EL (cell line): ENCODE measurements at regions not wholly inside any gene's neighbourhood (a gene's known extent, or its start where the extent isn't known, plus 50 kb on each side); places are given as distances from the start of the nearest gene placed in this dataset.

ENCODE experiments used
- DNase-seq: peaks from one replicate; pipeline ENCODE4 v3.0.0-alpha.2; 2016

DNA sequence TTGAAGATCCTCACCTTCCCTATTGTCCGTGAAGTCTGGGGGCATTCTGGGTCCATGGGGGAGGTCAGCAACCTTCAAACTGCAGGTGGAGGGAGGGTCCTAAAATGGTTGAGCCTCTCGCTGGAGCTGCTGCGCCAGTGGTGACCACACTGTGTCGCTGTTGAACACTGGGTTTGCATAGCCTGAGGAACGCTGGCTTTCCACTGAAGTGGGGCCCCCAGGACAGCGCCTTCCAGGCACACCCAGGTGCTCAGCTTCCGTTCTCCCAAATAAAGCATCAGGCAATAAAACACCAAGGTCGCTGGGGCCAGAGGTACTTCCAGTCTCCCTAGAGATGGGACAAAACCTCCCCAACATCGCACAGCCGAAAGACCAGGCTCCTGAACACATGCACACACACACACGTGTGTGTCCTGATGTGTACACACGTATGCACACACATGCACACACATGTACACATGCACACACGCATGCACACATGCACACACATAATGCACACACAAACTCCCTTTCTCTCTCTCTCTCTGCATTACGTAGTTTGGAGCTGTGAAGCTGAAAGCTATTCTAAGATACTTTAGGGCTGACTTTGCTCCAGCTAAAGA lies 120.6 kb downstream of the IRF8 start:
- no peak for DNase-seq

DNA sequence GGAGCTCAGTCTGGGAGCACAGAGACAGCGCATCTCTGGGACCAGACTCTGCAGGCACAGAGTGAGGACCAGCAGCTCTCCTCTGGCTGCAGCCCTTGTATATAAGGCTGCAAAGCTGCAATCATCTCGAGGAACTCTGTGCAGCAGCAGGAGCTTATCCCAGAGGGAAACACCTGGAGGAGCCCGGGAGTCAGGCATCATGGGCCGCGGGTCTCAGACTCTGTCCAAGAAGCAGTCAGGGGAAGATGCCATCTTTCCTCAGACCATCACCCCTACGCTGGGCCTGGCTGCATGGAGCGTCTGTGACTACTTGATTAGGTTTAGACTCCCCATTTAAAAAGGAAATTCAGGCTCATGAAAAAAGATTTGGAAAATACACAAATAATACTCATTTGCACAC lies 122.0 kb downstream of the IRF8 start:
- no peak for DNase-seq

DNA sequence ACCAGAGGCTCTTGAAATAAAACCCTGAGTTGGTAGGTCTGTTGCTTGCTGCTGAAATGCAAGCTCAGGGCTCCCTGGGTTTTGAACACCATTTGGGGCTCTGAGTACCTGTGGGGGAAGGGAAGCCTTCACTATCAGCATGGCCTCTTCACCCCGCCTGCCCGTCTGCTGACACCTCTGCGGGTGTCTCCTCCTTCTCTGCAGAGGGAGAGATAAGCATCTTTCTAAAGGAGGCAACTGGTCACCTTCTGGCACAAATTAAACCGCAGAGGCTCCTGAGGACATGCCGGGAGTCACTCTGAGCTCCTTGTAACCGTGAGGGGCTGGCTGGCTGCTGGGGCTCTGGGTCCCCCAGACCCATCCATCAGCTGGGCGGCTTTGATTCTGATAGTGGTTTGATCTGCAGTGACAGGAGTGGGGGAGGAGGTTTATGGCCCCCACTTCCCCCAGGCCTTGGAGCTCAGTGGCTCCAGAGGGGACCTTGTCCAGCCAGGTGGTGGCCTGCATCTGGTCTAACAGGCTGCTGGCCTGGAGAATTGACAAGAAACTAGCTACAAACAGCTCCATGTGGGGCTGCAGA lies 123.5 kb downstream of the IRF8 start:
- DNase-seq: no peak

DNA sequence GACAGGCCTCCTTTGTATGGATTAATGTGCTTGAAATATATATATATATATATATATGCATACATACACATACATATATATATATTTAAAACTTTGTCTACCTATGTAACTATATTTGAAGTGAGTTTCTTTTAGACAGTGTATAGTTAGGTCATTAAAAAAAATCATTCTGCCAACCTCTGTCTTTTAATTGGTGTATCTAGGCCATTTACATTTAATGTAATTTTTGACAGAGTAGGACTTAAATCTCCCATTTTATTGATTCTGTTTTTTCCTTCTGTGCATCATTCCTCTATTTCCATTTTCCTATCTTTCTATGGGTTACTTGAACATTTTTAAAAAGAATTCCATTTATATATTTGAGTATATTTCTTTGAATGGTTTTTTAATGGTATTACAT lies 125.2 kb downstream of the IRF8 start:
- no peak for DNase-seq

DNA sequence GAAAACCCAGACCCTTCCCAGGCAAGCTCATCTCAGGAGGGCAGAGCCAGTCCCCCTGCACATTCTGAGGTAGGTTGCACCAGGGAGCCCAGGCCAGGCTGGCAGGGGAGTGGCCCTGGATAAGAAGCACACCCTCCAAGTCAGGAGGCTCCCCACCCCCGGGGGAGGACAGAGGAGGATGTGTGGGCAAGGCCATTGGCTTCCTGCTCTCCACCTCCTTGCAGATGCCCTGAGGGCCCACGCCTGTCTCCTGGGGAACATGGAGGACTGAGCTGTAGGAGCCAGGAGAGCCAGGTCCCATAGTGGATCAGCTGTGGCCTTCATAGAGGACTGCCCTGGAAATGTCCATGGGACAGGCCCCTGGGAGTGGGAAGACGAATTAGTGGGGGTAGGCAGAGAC lies 126.7 kb downstream of the IRF8 start:
- no peak for DNase-seq

DNA sequence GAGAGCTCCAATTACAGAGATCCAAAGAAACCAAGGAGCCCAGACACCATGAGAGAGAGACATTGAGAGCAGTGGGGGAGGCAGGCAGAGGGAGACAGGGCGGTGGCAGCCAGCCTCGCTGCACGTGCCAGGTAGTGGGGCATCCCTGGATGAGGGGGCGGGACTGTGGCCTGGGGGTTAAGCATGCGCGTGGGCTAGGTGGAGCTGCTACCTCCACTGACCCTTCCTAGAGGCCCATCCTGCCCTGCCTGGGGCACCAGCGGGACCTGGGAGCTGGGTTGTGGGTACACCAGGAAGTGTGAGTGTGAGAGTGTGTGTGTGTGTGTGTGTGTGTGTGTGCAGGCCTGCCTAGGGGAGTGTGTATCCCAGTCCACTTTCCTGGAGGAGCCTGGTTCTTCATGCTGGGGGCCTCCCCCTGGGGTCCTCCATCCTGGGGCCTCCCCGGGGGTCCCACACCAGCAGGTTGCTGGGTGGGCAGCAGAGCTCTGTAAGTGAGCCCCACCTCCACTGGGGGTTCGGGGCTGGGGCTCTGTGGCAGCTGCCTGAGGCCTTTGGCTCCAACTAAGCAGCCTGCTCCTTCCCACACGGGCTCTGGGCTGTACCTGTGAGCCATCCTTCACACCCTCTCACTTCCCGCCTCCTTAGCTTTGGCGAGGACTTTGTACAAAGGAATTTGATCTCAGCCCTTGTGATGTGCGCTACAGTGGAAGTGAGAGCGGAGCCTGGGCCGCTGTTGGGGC lies 127.4 kb downstream of the IRF8 start:
- no peak for DNase-seq

DNA sequence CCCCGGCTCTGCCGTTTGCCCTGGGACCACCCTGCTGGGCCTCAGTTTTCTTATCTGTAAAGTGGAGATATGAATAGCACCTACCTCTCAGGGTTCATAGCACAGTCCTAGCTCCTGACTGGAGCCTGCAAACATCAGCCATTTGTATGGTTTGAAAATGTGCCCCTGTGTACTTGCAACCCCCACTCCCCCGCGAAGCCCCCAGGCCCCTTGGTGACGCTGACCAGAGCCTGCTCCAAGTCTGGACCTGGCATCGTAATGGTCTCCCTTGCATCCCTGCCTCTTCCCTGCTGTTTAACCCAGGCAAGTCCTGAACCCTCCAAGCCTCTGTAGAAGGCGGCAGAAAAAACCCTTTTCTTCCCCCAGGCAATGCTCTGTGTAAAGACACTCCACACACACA lies 128.0 kb downstream of the IRF8 start:
- no peak for DNase-seq

DNA sequence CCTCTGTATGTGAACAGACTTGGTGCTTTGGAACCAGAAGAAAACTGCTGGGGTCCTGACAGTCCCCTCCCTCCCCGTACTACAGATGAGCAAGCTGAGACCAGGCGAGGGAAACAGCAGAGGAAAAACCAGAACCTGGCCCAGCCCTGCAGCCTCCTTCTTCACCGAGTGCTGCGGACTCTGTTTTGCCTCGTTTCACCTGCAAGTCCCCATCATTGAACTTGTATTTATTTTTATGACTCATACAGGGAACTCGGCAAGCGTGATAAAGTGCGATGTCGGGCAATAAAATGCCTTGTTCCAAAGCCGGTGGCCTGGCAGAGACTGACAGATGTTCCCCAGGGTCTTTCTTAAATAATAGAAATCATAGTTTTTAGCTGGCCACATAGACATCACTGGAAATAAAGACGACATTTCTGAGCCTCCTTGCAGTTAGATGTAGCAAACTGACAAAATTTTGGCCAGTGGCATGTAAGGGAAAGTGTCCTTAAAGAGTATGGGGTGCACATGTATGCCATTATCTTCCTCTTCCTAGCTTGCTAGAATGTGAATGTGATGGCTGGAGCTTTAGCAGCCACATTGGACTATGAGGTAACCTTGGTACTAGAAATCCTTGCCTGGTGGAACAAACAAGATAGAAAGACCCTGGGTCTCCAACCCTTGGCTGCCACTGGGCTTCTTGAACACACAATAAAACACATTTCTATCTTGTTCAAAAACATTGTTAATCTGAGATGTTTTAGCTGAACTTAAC lies 128.6 kb downstream of the IRF8 start:
- DNase-seq: no peak

DNA sequence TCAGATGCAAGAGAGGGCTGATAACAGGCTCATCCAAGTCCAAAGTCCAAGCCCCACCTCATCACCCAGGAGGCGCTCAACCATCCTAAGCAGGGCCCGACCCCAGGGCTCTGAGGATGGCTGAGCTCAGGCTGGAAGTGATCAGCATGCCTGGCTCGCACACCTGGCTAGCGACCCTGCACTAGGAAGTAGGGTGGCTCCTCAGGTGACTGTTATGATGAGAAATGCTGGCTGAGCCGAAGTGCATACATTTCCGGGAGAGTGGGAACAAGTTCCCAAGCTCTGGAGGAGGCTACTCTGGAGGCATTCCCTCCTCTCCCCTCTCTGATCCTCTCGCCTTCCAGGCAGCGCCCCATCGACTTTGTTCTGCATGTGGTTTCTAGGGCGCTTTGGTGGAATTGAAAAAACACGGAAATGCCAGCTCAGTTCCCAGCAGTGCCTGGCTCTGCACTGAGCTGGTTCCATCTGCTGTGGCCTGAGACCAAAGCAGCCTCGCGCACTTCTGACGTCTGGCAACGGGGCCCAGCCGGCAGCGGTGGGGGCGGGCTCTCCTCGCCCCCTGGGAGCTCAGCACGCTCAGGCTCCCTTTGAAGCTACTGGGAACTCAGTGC lies 130.3 kb downstream of the IRF8 start:
- DNase-seq: peak; percentile 10

DNA sequence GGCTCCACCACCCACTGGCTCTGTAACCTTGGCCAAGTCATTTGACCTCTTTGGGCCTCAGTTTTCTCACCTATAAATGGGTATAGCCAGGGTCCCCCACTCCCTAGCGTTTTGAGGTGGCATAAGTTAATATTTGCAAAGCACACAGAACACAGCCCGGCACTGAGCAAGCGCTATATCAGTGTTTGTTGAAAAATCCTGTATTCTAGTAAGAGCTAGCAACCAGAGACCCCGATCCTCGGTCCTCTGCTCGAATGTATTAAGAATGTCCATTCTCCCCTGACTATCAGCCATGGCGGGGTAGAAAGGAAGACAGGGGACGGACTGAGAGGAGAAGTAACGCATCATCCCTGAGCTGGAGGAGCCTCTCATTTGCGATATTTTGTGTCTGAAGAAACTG lies 131.2 kb downstream of the IRF8 start:
- no peak for DNase-seq

DNA sequence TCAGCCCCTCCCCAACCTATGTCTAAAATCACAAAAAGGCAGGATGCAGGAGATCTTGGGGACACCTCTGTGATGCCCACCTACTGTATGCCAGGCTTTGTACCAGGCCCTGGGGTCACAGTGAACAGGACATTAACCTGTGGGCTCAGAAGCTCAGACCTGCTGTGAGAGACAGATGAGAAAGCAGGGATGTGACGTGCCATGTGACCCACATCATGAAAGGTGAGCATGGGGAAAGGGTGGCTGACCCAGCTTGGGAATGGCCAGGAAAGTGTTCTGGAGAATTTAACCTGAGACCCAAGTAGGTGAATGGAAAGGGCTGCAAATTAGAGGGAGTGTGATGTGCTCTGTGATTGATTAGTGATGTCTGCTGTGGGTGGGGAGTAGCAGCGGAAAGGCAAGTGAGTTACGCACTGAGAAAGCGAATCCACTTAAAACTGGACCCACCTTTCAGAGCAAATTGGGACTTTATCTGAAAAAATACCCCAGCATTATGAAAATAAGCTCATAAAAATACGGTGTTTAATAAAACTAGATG lies 132.2 kb downstream of the IRF8 start:
- DNase-seq: no peak

DNA sequence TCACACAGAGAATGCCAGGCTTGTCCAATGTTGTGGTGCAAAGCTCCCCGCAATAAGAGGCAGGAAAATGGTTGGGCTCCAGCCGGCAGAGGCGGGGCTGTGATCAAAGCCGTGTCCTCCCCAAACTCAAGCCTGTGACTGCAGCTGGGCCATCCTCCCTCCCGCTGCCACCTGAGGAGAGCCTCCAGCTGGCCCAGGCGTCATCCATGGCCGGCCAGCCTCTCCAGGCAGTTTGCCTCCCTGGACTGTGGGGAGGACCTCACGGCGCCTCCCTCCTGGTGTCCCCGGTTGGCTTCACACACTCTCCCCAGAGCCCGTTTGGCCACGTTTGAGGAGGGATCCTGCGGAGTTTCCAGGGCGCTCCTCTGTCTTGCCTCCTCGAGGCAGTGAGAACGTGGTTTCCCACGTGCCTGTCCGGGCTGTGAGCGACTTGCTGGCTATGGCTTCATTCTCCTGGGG lies 134.1 kb downstream of the IRF8 start:
- no peak for DNase-seq

DNA sequence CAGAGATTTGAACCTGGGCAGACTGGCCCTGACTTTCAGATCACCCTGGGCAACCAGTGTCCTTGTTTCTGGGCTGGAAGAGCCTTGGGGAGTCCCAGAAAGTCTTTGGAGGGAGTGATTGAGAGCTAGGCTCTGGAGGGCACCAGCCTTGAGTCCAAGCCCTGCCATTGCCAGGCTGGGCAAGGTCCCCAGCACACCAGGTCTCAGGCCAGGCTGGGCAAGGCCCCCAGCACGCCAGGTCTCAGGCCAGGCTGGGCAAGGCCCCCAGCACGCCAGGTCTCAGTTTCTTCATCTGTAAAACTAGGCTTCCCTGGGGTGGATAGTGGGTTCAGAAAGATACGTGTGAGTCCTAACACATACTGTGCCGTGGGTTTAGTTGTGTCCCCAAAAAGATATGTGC lies 135.0 kb downstream of the IRF8 start:
- DNase-seq: no peak

DNA sequence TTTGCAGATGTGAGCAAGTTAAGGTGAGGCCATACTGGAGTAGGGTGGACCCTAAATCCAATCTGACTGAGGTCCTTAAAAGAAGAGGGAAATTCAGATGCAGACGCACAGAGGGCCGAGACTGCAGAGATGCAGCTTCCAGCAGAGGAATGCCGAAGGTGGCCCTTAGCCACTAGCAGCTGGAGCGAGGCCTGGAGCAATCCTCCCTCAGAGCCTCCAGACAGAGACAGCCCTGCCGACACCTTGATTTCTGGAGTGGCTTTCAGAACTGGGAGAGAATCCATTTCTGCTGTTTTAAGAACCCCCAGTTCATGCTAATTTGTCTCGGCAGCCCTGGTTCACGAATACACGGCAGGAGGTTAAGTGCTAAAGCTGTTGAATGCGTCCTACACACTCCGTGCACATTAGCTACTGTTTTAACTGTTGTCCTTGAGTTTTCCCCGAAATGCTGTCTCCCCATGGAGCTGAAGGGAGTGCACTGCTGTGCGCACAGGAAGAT lies 135.5 kb downstream of the IRF8 start:
- no peak for DNase-seq

DNA sequence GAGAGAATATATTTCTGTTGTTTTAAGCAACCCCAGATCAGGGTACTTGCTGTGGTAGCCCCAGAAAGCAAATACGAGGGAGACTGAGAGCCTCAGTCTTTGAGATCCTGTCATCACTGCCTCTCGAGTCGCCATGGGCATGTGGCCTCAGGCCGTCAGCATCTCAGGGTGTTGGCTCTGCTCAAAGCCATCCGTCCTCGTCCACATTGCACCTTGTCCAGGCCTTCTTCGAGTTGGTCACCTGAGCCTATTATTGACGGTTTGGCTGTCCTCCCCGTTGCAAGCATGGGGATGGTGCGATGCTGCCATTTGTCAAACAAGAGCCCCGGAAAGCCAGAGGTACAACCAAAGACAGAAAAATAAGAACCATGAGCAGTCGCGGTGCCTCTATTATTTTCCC lies 136.9 kb downstream of the IRF8 start:
- DNase-seq: no peak

DNA sequence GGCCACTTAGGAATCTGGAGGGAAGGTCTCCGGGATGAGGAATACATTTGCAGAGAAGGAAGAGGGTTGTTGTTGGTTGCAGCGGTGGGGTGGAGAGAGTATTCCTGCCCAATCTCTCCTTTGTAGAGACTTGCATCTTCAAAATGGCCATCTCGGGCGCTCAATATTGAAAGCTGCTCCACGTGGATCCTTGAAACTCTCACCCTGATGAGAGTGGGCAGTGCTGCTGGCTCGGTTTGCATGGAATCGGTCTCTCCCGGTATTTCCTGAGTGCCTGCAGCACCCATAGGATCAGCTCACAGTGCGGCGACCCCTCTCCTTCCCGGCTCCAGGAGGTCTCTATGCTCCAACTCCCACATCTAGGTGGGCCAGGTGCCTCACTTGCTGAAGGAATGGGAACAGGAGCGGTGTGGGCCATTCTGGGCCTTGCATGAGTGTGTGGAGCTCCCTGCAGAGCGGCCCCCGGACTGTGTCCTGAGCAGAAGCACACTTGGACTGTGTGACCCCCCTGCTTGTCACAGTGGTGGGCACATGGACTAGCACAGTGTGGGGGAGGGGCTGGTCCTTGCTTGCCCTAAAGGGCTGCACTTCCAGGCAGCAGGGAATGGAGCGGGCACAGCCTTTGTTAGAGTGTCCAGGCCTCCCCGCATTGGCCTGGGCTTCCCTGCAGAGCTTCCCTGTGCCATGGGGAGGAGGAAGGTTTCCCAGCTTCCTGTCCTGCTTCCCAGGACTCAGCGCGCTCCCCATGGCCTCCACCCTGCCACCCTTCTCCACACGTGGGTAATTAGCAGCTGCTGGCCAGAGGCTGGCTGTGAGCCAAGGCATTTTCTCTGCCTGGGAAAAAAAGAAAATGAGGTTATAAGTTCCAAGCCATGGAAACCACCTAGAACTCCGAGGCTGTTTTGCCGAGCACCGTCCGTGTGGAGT lies 139.3 kb downstream of the IRF8 start:
- no peak for DNase-seq

DNA sequence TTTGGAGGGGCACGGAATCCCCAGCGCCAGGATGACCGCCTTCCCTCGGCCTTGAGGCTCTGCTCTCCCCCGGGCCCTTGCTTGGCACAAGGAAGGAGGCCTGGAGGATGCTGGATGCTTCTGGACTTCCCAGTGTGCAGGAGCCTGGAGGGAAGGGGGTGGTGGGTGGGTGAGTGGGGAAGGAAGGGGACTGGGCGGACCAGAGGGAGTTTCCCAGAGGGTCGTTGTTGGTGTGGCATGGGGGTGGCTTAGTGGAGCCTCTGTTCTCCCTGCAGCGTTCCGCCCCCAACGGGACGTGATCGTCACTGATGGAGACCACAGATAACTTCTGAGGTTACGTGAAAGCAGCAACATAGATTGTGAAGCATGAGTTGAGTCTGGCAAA lies 140.0 kb downstream of the IRF8 start:
- DNase-seq: no peak

DNA sequence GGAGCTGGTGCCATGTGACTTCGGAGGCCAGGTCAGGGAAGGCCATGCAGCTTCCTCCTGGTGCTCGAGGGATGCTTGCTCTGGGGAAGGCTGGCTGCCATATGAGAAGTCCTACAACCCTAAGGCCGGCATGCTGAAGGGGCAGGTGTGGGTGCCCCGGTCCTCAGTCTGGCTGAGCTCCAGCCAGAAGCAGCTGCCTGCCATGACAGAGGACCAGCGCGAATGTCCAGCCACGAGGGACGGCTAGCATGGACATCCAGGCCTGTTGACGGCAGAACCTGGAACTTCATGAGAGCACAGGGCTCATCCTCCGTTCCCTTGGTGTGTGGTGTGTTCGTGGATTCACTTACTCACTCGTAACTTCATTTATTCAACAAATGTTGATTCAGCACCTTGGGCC lies 140.6 kb downstream of the IRF8 start:
- no peak for DNase-seq

DNA sequence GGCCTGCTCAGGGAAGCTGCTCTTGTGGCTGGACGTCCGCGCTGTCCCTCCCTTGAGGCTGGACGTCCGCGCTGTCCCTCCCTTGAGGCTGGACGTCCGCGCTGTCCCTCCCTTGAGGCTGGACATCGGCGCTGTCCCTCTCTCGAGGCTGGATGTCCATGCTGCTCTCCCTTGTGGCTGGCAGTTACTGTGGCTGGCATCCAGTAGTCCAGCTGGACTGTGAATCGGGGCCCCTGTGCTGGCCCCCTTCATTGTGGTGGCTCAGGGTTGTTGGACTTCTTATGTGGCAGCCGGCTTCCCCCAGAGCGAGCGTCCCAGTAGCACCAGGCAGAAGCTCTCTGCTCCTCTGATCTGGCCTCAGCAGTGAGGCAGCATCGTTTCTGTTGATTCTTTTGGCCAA lies 141.5 kb downstream of the IRF8 start:
- no peak for DNase-seq

DNA sequence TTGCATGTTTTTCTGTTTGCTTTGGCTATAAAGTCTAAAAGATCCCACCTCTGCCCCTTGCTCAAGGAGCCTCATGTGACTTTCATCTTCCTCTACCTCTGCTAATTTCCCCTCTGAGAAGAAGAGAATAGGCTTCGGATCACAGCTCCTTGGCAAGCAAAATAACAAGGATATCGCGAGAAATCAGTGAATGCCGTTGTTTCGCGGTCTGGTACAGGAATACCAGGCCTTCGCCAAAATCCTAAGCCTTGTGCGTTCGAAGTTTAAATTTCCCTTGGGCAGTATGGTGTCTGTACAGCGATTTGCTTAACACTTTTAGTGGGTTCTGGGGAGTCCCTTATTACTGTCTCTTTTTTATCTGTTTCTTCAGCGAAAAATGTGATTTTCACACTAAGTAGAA lies 142.3 kb downstream of the IRF8 start:
- DNase-seq: no peak

DNA sequence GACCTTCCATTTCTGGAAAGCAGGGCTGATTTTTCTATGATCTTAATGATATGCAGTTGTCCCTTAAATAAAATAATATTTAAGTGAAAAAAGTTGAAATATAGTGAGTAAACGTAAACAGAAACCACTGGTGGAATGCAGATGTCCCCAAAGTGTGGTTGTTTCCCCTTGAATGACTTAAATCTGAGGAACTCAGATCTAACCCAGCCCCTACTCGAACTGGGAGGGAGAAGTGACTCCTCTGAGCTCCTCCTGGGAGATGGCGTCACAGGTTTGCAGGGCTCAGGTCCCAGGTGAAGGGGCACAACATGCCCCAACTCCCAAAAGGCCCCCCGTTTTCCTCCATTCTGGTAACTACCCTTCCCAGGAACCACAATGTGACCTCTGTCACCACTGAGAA lies 142.8 kb downstream of the IRF8 start:
- no peak for DNase-seq

DNA sequence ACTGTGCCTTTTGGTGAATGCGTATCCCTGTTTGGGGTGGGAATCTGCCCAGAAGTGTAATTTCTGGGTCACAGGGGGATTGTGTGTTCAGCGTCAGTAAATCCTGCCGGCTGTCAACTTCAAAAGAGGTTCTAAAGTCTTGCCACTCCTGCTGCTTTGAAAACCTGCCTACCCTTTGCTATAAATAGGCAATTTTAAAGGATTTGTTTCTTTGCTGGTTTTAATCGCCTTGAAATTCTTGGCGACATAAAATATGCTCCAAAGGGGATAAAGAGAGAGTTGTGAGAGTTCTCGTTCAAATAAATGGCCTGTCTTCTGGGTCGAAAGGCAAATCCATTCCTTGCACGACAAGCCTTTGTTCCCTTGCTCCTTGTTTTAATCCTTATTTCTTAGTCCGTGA lies 143.4 kb downstream of the IRF8 start:
- DNase-seq: no peak
